ENCODE measurements at regions not wholly inside any gene's neighbourhood (a gene's known extent, or its start where the extent isn't known, plus 50 kb on each side); places are given as distances from the start of the nearest gene placed in this dataset.
A peak's percentile ranks its signal among the peaks of the same experiment; 100 is the strongest.
"Not testable (repeated sequence)": the region's sequence is repeated elsewhere in the genome, so short reads cannot be mapped to it uniquely, and the experiment has no call there.

DNA sequence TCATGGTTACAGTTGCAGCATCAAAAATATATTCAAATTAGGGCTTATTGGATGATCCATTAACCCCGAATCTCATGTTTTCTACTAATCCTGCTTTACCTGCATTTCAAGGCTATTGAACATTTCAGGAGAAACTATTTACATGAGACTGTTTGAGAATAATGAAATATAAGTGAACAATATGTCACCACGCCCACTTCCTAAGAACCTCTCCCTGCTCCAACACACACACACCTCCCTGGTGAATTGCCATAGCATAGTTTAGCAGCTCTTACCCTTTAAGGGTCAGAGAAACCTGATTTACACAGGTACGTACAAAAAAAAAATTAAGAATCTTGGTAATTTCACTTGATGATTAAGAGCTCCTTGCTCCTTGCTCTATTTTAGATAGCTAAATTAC is 113.4 kb downstream of the ANXA5 start:
- H3K27me3 ChIP-seq (ENCODE audit: insufficient read depth, poor library complexity, severe bottlenecking) = no peaks in the 10 kb centered on the region
- DNase-seq (ENCODE audit: low read depth in 1 of 2, low spot score in 1 of 2) = no peak
- no peak overlapping the region for H3K4me3 ChIP-seq (replicated peaks; ENCODE audit: insufficient read depth, low read length)
- no peak for TF ChIP-seq GABPA (IDR thresholded peaks at IDR 0.05; ENCODE audit: low read depth)
- no peak for TF ChIP-seq CTCF (IDR thresholded peaks at IDR 0.05; ENCODE audit: insufficient read depth, low read length)
- TF ChIP-seq SPI1 (IDR thresholded peaks at IDR 0.05; ENCODE audit: borderline replicate concordance, low read depth) = no peak
- TF ChIP-seq, protein P1, sequence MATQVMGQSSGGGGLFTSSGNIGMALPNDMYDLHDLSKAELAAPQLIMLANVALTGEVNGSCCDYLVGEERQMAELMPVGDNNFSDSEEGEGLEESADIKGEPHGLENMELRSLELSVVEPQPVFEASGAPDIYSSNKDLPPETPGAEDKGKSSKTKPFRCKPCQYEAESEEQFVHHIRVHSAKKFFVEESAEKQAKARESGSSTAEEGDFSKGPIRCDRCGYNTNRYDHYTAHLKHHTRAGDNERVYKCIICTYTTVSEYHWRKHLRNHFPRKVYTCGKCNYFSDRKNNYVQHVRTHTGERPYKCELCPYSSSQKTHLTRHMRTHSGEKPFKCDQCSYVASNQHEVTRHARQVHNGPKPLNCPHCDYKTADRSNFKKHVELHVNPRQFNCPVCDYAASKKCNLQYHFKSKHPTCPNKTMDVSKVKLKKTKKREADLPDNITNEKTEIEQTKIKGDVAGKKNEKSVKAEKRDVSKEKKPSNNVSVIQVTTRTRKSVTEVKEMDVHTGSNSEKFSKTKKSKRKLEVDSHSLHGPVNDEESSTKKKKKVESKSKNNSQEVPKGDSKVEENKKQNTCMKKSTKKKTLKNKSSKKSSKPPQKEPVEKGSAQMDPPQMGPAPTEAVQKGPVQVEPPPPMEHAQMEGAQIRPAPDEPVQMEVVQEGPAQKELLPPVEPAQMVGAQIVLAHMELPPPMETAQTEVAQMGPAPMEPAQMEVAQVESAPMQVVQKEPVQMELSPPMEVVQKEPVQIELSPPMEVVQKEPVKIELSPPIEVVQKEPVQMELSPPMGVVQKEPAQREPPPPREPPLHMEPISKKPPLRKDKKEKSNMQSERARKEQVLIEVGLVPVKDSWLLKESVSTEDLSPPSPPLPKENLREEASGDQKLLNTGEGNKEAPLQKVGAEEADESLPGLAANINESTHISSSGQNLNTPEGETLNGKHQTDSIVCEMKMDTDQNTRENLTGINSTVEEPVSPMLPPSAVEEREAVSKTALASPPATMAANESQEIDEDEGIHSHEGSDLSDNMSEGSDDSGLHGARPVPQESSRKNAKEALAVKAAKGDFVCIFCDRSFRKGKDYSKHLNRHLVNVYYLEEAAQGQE (IDR thresholded peaks at IDR 0.05; ENCODE audit: insufficient replicate concordance, low read depth) = no peak
- no peak for TF ChIP-seq POLR2AphosphoS5 (IDR thresholded peaks at IDR 0.05; ENCODE audit: low read depth)
- no peak overlapping the region for H3K27ac ChIP-seq (replicated peaks)

GRCh38 chr4:121582296-121582695 is 114.5 kb downstream of the ANXA5 start:
- DNase-seq (ENCODE audit: low read depth in 1 of 2, low spot score in 1 of 2) = no peak
- H3K27ac ChIP-seq (replicated peaks) = no peak overlapping the region
- no peaks in the 10 kb centered on the region for H3K27me3 ChIP-seq (ENCODE audit: insufficient read depth, poor library complexity, severe bottlenecking)
- no peak overlapping the region for H3K4me3 ChIP-seq (replicated peaks; ENCODE audit: insufficient read depth, low read length)
- TF ChIP-seq SPI1 (IDR thresholded peaks at IDR 0.05; ENCODE audit: borderline replicate concordance, low read depth) (no peak), CTCF (IDR thresholded peaks at IDR 0.05; ENCODE audit: insufficient read depth, low read length) (no peak), GABPA (IDR thresholded peaks at IDR 0.05; ENCODE audit: low read depth) (no peak), POLR2AphosphoS5 (IDR thresholded peaks at IDR 0.05; ENCODE audit: low read depth) (no peak)
- TF ChIP-seq, protein P1 (IDR thresholded peaks at IDR 0.05; ENCODE audit: insufficient replicate concordance, low read depth) = no peak

- H3K27me3 ChIP-seq (ENCODE audit: insufficient read depth, poor library complexity, severe bottlenecking); H3K4me3 ChIP-seq (replicated peaks; ENCODE audit: insufficient read depth, low read length); DNase-seq (ENCODE audit: low read depth in 1 of 2, low spot score in 1 of 2); H3K27ac ChIP-seq (replicated peaks): not testable (repeated sequence)
Measured at GRCh38 chr4:121575392-121575791, 121.4 kb downstream of the ANXA5 start.

DNA sequence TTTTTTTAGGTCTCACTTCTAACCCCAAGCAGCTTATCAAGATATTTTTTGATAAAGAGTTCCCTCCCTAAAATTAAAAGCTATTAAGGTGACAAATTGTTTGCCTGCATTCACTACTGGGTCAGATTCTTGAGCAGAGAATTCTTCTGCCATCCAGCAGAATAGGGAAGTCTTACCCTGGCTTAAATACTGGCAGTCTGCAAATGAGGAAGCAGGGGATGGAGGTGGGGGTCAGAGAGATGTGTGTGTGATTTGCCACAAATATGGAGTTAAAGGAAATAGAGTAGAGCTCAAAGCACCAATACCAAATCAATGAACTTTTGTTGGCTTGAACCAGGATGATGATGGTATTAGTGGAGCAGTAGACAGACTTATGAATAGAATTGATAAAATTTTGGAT is 122.2 kb downstream of the ANXA5 start:
- H3K27me3 ChIP-seq (ENCODE audit: insufficient read depth, poor library complexity, severe bottlenecking) = no peaks in the 10 kb centered on the region
- H3K27ac ChIP-seq (replicated peaks) = no peak overlapping the region
- no peak for TF ChIP-seq POLR2AphosphoS5 (IDR thresholded peaks at IDR 0.05; ENCODE audit: low read depth)
- peak; percentile 94 for TF ChIP-seq SPI1 (IDR thresholded peaks at IDR 0.05; ENCODE audit: borderline replicate concordance, low read depth)
- no peak for TF ChIP-seq GABPA (IDR thresholded peaks at IDR 0.05; ENCODE audit: low read depth)
- TF ChIP-seq CTCF (IDR thresholded peaks at IDR 0.05; ENCODE audit: insufficient read depth, low read length) = no peak
- no peak overlapping the region for H3K4me3 ChIP-seq (replicated peaks; ENCODE audit: insufficient read depth, low read length)
- DNase-seq (ENCODE audit: low read depth in 1 of 2, low spot score in 1 of 2) = peak in 1 of 2 experiments; percentile 44

All from HL-60 (cell line).